GM23338 (cell line): ENCODE measurements at regions not wholly inside any gene's neighbourhood (a gene's known extent, or its start where the extent isn't known, plus 50 kb on each side); places are given as distances from the start of the nearest gene placed in this dataset.
A peak's percentile ranks its signal among the peaks of the same experiment; 100 is the strongest.
"Not testable (repeated sequence)": the region's sequence is repeated elsewhere in the genome, so short reads cannot be mapped to it uniquely, and the experiment has no call there.

Experiments
- ATAC-seq: fragments of 200-7000 bp; cut with Tn5 transposase; 3 replicates; pipeline ENCODE4 v1.9.1; 2020
- DNase-seq: peaks from one replicate; pipeline ENCODE4 v3.0.0-alpha.2; 2015; ENCODE audit warnings: low spot score
- H2AFZ ChIP-seq: fragments of 200-600 bp; sonication (generic); 2 replicates; pipeline ENCODE4 v1.8.0; 2016; ENCODE audit warnings: antibody characterized with exemption, mild to moderate bottlenecking, moderate library complexity
- H3F3A ChIP-seq: fragments of 200-600 bp; sonication (generic); replicated peaks from 2 replicates; pipeline ENCODE4 v1.8.0; 2017; ENCODE audit warnings: antibody characterized with exemption, mixed run types, low read depth
- H3K27ac ChIP-seq: fragments of 200-600 bp; sonication (generic); 2 replicates; pipeline ENCODE4 v1.6.1; 2016; ENCODE audit warnings: low read depth
- H3K27me3 ChIP-seq: fragments of 200-600 bp; sonication (generic); 2 replicates; pipeline ENCODE4 v1.8.0; 2016; ENCODE audit warnings: mild to moderate bottlenecking, mixed run types, moderate library complexity; ENCODE audit not compliant: insufficient read depth
- H3K36me3 ChIP-seq: fragments of 200-600 bp; sonication (generic); 2 replicates; pipeline ENCODE4 v1.8.0; 2016; ENCODE audit warnings: mild to moderate bottlenecking; ENCODE audit not compliant: insufficient read depth
- H3K4me1 ChIP-seq: fragments of 200-600 bp; sonication (generic); 2 replicates; pipeline ENCODE4 v1.8.0; 2016; ENCODE audit warnings: mild to moderate bottlenecking, moderate library complexity; ENCODE audit not compliant: insufficient read depth
- H3K4me2 ChIP-seq: fragments of 200-600 bp; sonication (generic); 2 replicates; pipeline ENCODE4 v1.7.1; 2017; ENCODE audit warnings: mixed run types
- H3K4me3 ChIP-seq: fragments of 200-600 bp; sonication (generic); 2 replicates; pipeline ENCODE4 v1.6.1; 2016; ENCODE audit warnings: mixed run types
- H3K79me2 ChIP-seq: fragments of 200-600 bp; sonication (generic); replicated peaks from 2 replicates; pipeline ENCODE4 v1.8.0; 2017; ENCODE audit warnings: mild to moderate bottlenecking; ENCODE audit not compliant: insufficient read depth
- H3K9me2 ChIP-seq: fragments of 200-600 bp; sonication (generic); 2 replicates; pipeline ENCODE4 v1.8.0; 2017; ENCODE audit not compliant: insufficient read depth
- H4K20me1 ChIP-seq: fragments of 200-600 bp; sonication (generic); replicated peaks from 2 replicates; pipeline ENCODE4 v1.8.0; 2017; ENCODE audit warnings: mild to moderate bottlenecking; ENCODE audit not compliant: insufficient read depth
- H3K27ac Mint-ChIP-seq: 2 replicates; pipeline ENCODE4 v1.8.0; 2020; ENCODE audit warnings: inconsistent platforms, mild to moderate bottlenecking, moderate library complexity, mixed read lengths
- H3K27me3 Mint-ChIP-seq: 3 replicates; pipeline ENCODE4 v1.8.0; 2022; ENCODE audit warnings: low read depth, mild to moderate bottlenecking, moderate library complexity, mixed read lengths, inconsistent platforms; ENCODE audit not compliant: insufficient read depth, poor library complexity
- H3K36me3 Mint-ChIP-seq: 3 replicates; pipeline ENCODE4 v1.8.0; 2021; ENCODE audit warnings: low read depth, mild to moderate bottlenecking, inconsistent platforms, moderate library complexity, mixed read lengths
- H3K4me1 Mint-ChIP-seq: 3 replicates; pipeline ENCODE4 v1.8.0; 2020; ENCODE audit warnings: mild to moderate bottlenecking, inconsistent platforms, mixed read lengths
- H3K4me3 Mint-ChIP-seq: 3 replicates; pipeline ENCODE4 v1.8.0; 2021; ENCODE audit warnings: moderate library complexity, mild to moderate bottlenecking, inconsistent platforms, mixed read lengths
- H3K9me3 Mint-ChIP-seq: 3 replicates; pipeline ENCODE4 v1.8.0; 2020; ENCODE audit warnings: moderate library complexity, mild to moderate bottlenecking, inconsistent platforms, mixed read lengths
- CREB1 ChIP-seq: fragments of 250-450 bp; sonication (Bioruptor Pico); IDR thresholded peaks from 2 replicates; pipeline ENCODE4 v1.5.0; 2020; ENCODE audit warnings: low read depth, mild to moderate bottlenecking, moderate library complexity
- CTCF ChIP-seq, 2 experiments: fragments of 200-600 bp in 1 of 2; sonication (generic) in 1 of 2; conservative IDR thresholded peaks; 2 replicates each; pipeline versions ENCODE4 v1.5.1 to v1.6.1; 2016 to 2017; ENCODE audit warnings: antibody characterized with exemption in 2 of 2, low read depth in 2 of 2, mild to moderate bottlenecking in 2 of 2, moderate library complexity in 1 of 2
- ETS1 ChIP-seq: IDR thresholded peaks from 2 replicates; pipeline ENCODE4 v1.6.1; 2016; ENCODE audit warnings: antibody characterized with exemption
- EZH2 ChIP-seq: fragments of 200-600 bp; sonication (generic); IDR thresholded peaks from one replicate; pipeline ENCODE4 v1.8.0; 2017; ENCODE audit warnings: antibody characterized with exemption, mild to moderate bottlenecking, low read depth; ENCODE audit not compliant: unreplicated experiment
- EZH2phosphoT487 ChIP-seq: fragments of 200-600 bp; sonication (generic); IDR thresholded peaks from one replicate; pipeline ENCODE4 v1.8.1; 2018; ENCODE audit warnings: antibody characterized with exemption; ENCODE audit not compliant: unreplicated experiment
- JUNB ChIP-seq: IDR thresholded peaks from one replicate; pipeline ENCODE4 v1.6.1; 2016; ENCODE audit warnings: antibody characterized with exemption; ENCODE audit not compliant: unreplicated experiment
- NANOG ChIP-seq: IDR thresholded peaks from 2 replicates; pipeline ENCODE4 v1.6.1; 2016; ENCODE audit warnings: antibody characterized with exemption, borderline replicate concordance
- POLR2AphosphoS5 ChIP-seq: IDR thresholded peaks from 2 replicates; pipeline ENCODE4 v1.6.1; 2016; ENCODE audit warnings: antibody characterized with exemption, low read depth
- REST ChIP-seq: IDR thresholded peaks from one replicate; pipeline ENCODE4 v1.6.1; 2018; ENCODE audit warnings: antibody characterized with exemption; ENCODE audit not compliant: unreplicated experiment
- STAT1 ChIP-seq: IDR thresholded peaks from one replicate; pipeline ENCODE4 v1.6.1; 2016; ENCODE audit warnings: antibody characterized with exemption; ENCODE audit not compliant: unreplicated experiment
- ZNF114 ChIP-seq: fragments of 250-450 bp; sonication (Bioruptor Pico); IDR thresholded peaks from 2 replicates; pipeline ENCODE4 v1.5.0; 2020; ENCODE audit warnings: mild to moderate bottlenecking, moderate library complexity
- ZNF331 ChIP-seq: fragments of 250-450 bp; sonication (Bioruptor Pico); IDR thresholded peaks from 2 replicates; pipeline ENCODE4 v1.5.0; 2020; ENCODE audit warnings: low read depth, mild to moderate bottlenecking, moderate library complexity

- TF ChIP-seq POLR2AphosphoS5 (peak; percentile 59; the same call in 1 of the 2 replicates), NANOG (peak; percentile 92)
- H2AFZ ChIP-seq, H3K79me2 ChIP-seq, H3K27ac ChIP-seq, H3K27ac Mint-ChIP-seq, H4K20me1 ChIP-seq, H3K9me3 Mint-ChIP-seq, H3F3A ChIP-seq, H3K9me2 ChIP-seq, H3K36me3 ChIP-seq, H3K4me3 Mint-ChIP-seq, H3K4me2 ChIP-seq, H3K36me3 Mint-ChIP-seq, H3K4me3 ChIP-seq: not testable (repeated sequence)
- Histone ChIP-seq H3K27me3 (peaks cover 77% of the 10 kb centered on the region), H3K4me1 (peaks cover 14% of the 10 kb centered on the region; the same call in 1 of the 2 replicates)
- Mint-ChIP-seq H3K27me3 (peaks cover 42% of the 10 kb centered on the region), H3K4me1 (peaks cover 15% of the 10 kb centered on the region; the same call in 2 of the 3 replicates)
- peak; percentile 80 for ATAC-seq
- DNase-seq, result peak; percentile 82
Observed at GRCh38 chr2:35176726-35177125, 1178.9 kb upstream of the CRIM1 start.

GRCh38 chr2:35174845-35175244 lies 1180.7 kb upstream of the CRIM1 start:
- Histone ChIP-seq H3K9me2 (no peaks in the 10 kb centered on the region), H3K27ac (no peak overlapping the region), H3K4me2 (no peak overlapping the region), H3K79me2 (no peaks in the 10 kb centered on the region), H3K36me3 (no peaks in the 10 kb centered on the region), H3F3A (no peaks in the 10 kb centered on the region), H3K27me3 (peaks cover 68% of the 10 kb centered on the region), H3K4me3 (no peak overlapping the region), H2AFZ (no peak overlapping the region), H4K20me1 (peaks cover 7% of the 10 kb centered on the region; the same call in 1 of the 2 replicates), H3K4me1 (peaks cover 14% of the 10 kb centered on the region; the same call in 1 of the 2 replicates)
- H3K36me3 Mint-ChIP-seq, result no peaks in the 10 kb centered on the region
- ATAC-seq (no peak), DNase-seq (no peak)
- no peaks in the 10 kb centered on the region for H3K9me3 Mint-ChIP-seq
- H3K4me3 Mint-ChIP-seq, result no peak overlapping the region
- H3K27me3 Mint-ChIP-seq, result peaks cover 37% of the 10 kb centered on the region
- H3K4me1 Mint-ChIP-seq, result peaks cover 15% of the 10 kb centered on the region; the same call in 2 of the 3 replicates
- H3K27ac Mint-ChIP-seq, result no peak overlapping the region
- TF ChIP-seq ETS1, result no peak
- no peak for TF ChIP-seq CTCF (conservative IDR thresholded peaks at IDR 0.05; ENCODE audit: low read depth in 2 of 2)
- TF ChIP-seq ZNF331 (CRISPR knock-in tag), result no peak
- no peak for TF ChIP-seq STAT1
- TF ChIP-seq JUNB, result no peak
- TF ChIP-seq ZNF114 (CRISPR knock-in tag), result no peak
- TF ChIP-seq CREB1, result no peak
- no peak for TF ChIP-seq POLR2AphosphoS5
- TF ChIP-seq REST, result no peak
- TF ChIP-seq EZH2, result no peak
- TF ChIP-seq EZH2phosphoT487, result no peak
